HL-60 (cell line): ENCODE measurements at regions not wholly inside any gene's neighbourhood (a gene's known extent, or its start where the extent isn't known, plus 50 kb on each side); places are given as distances from the start of the nearest gene placed in this dataset.
"Not testable (repeated sequence)": the region's sequence is repeated elsewhere in the genome, so short reads cannot be mapped to it uniquely, and the experiment has no call there.

ENCODE experiments used
- DNase-seq, 2 experiments: peaks; one replicate each; pipeline ENCODE4 v3.0.0-alpha.2; 2010 to 2020; ENCODE audit warnings: low read depth in 1 of 2, low spot score in 1 of 2
- H3K27ac ChIP-seq: fragments of 250-450 bp; sonication (Bioruptor Pico); replicated peaks from 2 replicates; pipeline ENCODE4 v1.5.1; 2020; ENCODE audit warnings: mild to moderate bottlenecking, moderate library complexity
- H3K27me3 ChIP-seq: fragments of 250-450 bp; sonication (Bioruptor Pico); 2 replicates; pipeline ENCODE4 v1.5.1; 2021; ENCODE audit warnings: mild to moderate bottlenecking, moderate library complexity; ENCODE audit not compliant: insufficient read depth, poor library complexity, severe bottlenecking
- H3K4me3 ChIP-seq: replicated peaks from 2 replicates; pipeline ENCODE4 v1.5.1; 2011; ENCODE audit warnings: mild to moderate bottlenecking, control low read depth, low read length; ENCODE audit not compliant: insufficient read depth
- CTCF ChIP-seq: IDR thresholded peaks from one replicate; pipeline ENCODE4 v1.5.1; 2011; ENCODE audit warnings: low read length, control low read depth, inconsistent platforms; ENCODE audit not compliant: insufficient read depth
- GABPA ChIP-seq: IDR thresholded peaks from 2 replicates; pipeline ENCODE4 v1.6.1; 2012; ENCODE audit warnings: low read depth
- POLR2AphosphoS5 ChIP-seq: IDR thresholded peaks from 2 replicates; pipeline ENCODE4 v1.6.1; 2012; ENCODE audit warnings: low read depth
- REST ChIP-seq: IDR thresholded peaks from 2 replicates; pipeline ENCODE4 v1.6.1; 2012; ENCODE audit warnings: low read depth; ENCODE audit not compliant: insufficient replicate concordance
- SPI1 ChIP-seq: IDR thresholded peaks from 2 replicates; pipeline ENCODE4 v1.6.1; 2012; ENCODE audit warnings: low read depth, mild to moderate bottlenecking, borderline replicate concordance

GRCh38 chr16:48956620-48957019, 325.0 kb downstream of the CBLN1 start:
- DNase-seq, result no peak
- Histone ChIP-seq H3K27ac (no peak overlapping the region), H3K27me3 (no peaks in the 10 kb centered on the region), H3K4me3 (no peak overlapping the region)
- TF ChIP-seq CTCF (no peak), REST (no peak), GABPA (no peak), POLR2AphosphoS5 (no peak), SPI1 (no peak)

GRCh38 chr16:48955837-48956236, 325.8 kb downstream of the CBLN1 start:
- TF ChIP-seq SPI1 (no peak), REST (no peak), GABPA (no peak), POLR2AphosphoS5 (no peak)
- H3K27me3 ChIP-seq, result no peaks in the 10 kb centered on the region
- H3K4me3 ChIP-seq, result no peak overlapping the region
- H3K27ac ChIP-seq, result no peak overlapping the region
- no peak for DNase-seq

- H3K27ac ChIP-seq, H3K4me3 ChIP-seq, H3K27me3 ChIP-seq, DNase-seq: not testable (repeated sequence)
Observed at GRCh38 chr16:48951621-48952125, 330.0 kb downstream of the CBLN1 start.

GRCh38 chr16:48950184-48950583, 331.5 kb downstream of the CBLN1 start:
- TF ChIP-seq POLR2AphosphoS5, result no peak
- TF ChIP-seq GABPA, result no peak
- TF ChIP-seq CTCF, result no peak
- no peak for TF ChIP-seq SPI1
- TF ChIP-seq REST, result no peak
- Histone ChIP-seq H3K4me3 (no peak overlapping the region), H3K27ac (no peak overlapping the region), H3K27me3 (no peaks in the 10 kb centered on the region)
- no peak for DNase-seq
